GM18502 (cell line): ENCODE measurements at regions not wholly inside any gene's neighbourhood (a gene's known extent, or its start where the extent isn't known, plus 50 kb on each side); places are given as distances from the start of the nearest gene placed in this dataset.
"Not testable (repeated sequence)": the region's sequence is repeated elsewhere in the genome, so short reads cannot be mapped to it uniquely, and the experiment has no call there.

Source experiments
- ATAC-seq: cut with Tn5 transposase; IDR thresholded peaks from one replicate; pipeline ENCODE4 v1.9.1; 2021; ENCODE audit warnings: mild to moderate bottlenecking; ENCODE audit not compliant: unreplicated experiment, poor library complexity

GRCh38 chr21:36589352-36589971, 109.5 kb upstream of the SIM2 start:
- no peak for ATAC-seq

- no peak for ATAC-seq
These were observed 107.5 kb upstream of the SIM2 start for GRCh38 chr21:36591326-36591970.

GRCh38 chr21:36596174-36596573, 102.7 kb upstream of the SIM2 start:
- no peak for ATAC-seq

DNA sequence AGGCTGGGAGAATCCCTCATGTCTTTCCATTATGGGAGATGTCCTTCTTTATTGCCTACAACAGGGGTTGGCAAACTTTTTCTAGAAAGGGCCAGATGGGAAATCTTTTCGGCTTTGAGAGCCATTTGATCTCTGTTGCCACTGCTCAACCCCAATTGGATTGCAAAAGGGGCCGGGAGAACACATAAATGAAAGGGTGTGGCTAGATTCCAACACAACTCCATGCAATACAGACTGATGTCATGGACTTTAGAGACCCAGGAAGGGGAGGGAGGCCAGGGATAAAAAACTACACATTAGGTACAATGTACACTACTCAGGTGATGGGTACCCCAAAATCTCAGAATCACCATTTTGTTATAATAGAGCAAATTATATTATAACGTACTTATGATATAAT, 97.6 kb upstream of the SIM2 start:
- ATAC-seq, result no peak

GRCh38 chr21:36602735-36603134, 96.2 kb upstream of the SIM2 start:
- no peak for ATAC-seq

- ATAC-seq, result no peak
These were observed 95.7 kb upstream of the SIM2 start for GRCh38 chr21:36603221-36603620.

GRCh38 chr21:36605426-36605825, 93.5 kb upstream of the SIM2 start:
- no peak for ATAC-seq

DNA sequence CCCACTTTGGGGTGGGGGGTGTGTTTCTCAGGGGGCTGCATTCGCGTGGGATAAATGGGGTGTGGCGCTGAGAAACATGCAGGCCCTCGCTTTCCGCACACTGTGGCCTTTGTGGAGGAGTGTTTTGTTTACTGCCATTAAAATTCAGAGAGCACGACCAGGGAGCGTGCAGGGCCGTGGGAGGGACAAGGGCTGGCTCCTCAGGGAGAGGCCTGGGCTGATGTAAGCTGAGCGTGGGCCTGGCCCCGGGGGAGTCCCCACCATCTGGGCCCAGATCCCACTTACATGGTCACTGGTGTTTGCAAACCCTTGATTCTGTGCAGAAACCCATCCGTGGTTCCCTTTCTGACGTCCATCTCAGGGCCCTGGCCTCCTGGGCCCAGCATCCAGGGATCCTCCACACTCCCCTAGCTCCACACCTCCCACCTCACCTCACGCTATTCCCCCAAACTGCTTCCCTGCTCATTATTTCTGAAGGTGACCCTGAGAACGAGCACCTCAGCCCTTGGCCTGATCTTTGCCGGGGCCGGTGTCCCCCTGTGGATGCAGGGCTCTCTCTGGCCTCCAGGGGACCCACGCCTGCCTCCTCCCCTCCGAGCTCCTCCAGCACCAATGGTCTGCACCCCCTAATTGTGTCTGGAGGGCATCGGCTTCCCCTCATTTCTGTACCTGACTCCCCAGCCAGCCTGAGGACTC, 92.5 kb upstream of the SIM2 start:
- no peak for ATAC-seq

DNA sequence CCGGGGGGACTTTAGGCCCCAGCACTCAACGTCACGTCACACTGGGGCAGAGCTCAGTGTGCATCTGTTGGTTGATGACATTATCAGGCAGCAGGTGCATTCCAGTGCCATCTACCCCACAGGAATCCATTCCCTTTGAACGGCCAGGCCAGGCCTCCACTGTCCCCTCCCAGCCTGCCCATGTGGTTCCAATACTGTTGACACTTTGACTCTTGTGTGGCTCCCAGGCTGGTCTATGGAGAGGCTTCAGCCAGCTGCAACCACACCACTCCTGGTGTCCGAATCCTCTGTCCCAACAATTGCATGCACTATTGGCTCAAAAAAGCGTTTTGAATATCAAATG, 92.0 kb upstream of the SIM2 start:
- ATAC-seq, result no peak

- no peak for ATAC-seq
These were observed 90.6 kb upstream of the SIM2 start for GRCh38 chr21:36608041-36608896.

- no peak for ATAC-seq
These were observed 90.1 kb upstream of the SIM2 start for GRCh38 chr21:36608897-36609225.

DNA sequence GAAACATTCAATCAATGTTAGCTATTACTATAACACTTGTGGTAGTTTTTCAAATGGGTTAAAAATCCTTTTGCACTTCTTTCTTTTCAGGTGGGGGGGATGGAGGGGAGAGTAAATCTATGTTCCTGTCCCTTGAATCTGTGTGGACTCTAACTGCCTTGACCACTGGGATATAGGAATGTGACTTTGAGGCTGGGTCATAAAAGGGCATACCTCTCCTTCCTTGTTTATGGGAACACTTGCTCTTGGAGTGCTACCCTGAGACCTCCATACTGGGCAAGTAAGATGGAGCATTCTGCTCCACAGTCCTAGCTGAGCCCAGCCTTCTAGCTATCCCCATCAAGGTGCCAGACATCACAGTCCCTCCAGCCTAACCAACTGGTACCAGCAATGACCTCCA, 89.3 kb upstream of the SIM2 start:
- ATAC-seq, result no peak

DNA sequence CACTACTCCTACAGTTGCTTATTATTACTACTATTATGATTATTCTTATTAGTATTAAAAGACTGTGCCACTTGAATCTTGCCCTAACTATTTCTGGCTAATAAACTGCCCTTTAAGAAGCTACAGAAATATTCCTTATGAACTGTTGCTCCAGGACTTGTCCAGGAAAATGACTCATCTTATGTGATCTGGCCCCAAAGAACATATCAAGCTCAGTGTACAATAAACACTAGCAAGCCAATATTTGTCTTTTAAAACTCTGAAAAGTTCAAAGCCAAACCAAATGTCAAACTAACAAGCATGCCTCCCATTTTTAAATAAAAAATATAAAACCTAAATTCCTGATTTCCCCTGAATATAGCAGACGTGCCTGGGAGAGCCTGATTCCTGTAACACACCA, 88.7 kb upstream of the SIM2 start:
- ATAC-seq, result no peak

- ATAC-seq, result no peak
These were observed 88.0 kb upstream of the SIM2 start for GRCh38 chr21:36610935-36611334.

- ATAC-seq, result no peak
These were observed 87.5 kb upstream of the SIM2 start for GRCh38 chr21:36611379-36611778.

GRCh38 chr21:36613059-36613458, 85.9 kb upstream of the SIM2 start:
- ATAC-seq, result no peak

DNA sequence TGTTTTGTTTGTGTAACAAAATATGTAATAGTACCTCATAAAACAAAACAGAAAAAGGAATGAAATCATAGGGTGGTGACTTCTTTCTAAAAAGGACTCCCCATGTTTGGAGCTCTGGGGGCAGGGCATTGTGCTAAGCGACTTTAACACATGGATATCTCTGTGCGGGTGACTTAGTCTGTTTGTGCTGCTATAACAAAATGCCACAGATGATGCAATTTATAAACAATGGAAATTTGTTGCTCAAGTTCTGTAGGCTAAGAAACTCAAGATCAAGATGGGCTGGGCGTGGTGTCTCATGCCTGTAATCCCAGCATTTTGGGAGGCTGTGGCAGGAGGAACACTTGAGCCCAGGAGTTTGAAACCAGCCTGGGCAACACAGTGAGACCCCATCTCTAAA, 85.4 kb upstream of the SIM2 start:
- ATAC-seq, result no peak

- ATAC-seq, result no peak
These were observed 83.5 kb upstream of the SIM2 start for GRCh38 chr21:36615274-36615964.

GRCh38 chr21:36616773-36617172, 82.1 kb upstream of the SIM2 start:
- not testable (repeated sequence) for ATAC-seq

DNA sequence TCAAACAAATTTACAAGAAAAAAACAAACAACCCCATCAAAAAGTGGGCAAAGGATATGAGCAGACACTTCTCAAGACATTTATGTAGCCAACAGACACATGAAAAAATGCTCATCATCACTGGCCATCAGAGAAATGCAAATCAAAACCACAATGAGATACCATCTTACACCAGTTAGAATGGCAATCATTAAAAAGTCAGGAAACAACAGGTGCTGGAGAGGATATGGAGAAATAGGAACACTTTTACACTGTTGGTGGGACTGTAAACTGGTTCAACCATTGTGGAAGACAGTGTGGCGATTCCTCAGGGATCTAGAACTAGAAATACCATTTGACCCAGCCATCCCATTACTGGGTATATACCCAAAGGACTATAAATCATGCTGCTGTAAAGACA, 77.1 kb upstream of the SIM2 start:
- not testable (repeated sequence) for ATAC-seq

GRCh38 chr21:36624105-36624504, 74.8 kb upstream of the SIM2 start:
- ATAC-seq, result no peak
